Daoy (cell line): ENCODE measurements at regions not wholly inside any gene's neighbourhood (a gene's known extent, or its start where the extent isn't known, plus 50 kb on each side); places are given as distances from the start of the nearest gene placed in this dataset.
"Not testable (repeated sequence)": the region's sequence is repeated elsewhere in the genome, so short reads cannot be mapped to it uniquely, and the experiment has no call there.

ENCODE experiments used
- DNase-seq: peaks from one replicate; pipeline ENCODE4 v3.0.0-alpha.2; 2015; ENCODE audit warnings: low read depth

GRCh38 chr11:69887330-69887729 lies 68.1 kb upstream of the FGF3 start:
- DNase-seq, result no peak

- no peak for DNase-seq
Measured at GRCh38 chr11:69887841-69888427, 68.7 kb upstream of the FGF3 start.

GRCh38 chr11:69888483-69889181 lies 69.4 kb upstream of the FGF3 start:
- DNase-seq, result peak; percentile 61

DNA sequence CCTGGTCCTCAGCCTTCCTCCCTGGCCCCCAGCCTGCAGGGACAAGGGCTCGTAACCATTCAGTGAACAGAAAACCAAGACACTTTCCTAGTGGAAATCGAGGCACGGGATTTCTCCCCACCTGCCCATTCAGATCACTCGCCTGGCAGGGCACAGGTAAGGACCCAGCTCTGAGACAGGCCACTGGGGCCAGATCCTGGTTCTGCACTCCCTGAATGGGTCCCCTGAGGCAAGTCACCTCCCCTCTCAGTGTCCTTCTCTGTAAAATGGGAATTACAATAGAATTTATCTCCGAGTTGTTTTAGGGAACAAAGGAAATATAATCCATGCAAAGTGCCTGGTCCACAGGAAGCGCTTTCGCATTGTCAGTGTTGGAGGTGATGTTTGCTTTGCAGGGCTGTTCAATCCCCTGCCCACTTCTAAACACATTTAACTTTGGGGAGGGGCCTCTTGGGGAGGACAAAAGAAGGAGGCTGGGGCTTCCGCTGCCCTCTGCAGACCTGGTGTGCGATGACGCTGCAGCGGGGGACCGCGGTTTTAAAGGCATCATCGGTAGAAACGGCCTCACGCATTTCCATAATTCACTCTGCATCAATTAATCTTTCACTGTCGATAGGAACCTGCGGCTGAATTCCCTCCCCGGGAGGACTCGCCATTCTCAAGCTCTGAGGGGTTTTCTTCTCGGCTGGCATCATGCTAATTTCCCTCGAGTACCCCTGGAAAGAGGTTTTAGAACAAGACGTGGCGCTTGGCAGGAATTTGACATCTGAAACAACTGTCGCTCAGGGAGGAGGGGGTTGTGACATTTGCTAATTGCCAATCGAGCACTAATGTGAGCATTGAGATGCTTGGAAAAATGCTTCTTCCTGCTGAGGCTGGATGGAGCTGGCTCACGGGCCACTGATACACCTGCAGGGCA lies 70.4 kb upstream of the FGF3 start:
- DNase-seq, result no peak

DNA sequence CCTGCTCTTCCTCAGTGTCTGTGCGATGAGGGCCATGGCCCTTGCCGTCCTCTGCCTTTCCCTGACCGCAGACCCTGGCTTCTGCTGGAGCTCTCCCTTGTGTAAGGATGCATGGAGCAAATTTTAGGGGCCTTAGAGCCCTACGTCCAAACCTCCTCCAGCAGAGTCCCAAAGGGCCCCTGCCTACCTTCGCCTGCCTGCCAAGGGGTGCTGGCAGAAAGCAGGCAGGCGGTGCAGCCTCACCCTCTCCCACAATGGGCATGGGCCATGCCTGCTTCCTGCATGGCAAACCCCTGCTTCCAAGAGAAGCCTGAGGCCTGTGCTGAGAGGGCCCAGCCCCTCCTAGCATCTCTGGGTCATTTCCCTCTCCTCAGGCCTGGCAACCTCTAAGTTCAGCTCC lies 71.3 kb upstream of the FGF3 start:
- no peak for DNase-seq

DNA sequence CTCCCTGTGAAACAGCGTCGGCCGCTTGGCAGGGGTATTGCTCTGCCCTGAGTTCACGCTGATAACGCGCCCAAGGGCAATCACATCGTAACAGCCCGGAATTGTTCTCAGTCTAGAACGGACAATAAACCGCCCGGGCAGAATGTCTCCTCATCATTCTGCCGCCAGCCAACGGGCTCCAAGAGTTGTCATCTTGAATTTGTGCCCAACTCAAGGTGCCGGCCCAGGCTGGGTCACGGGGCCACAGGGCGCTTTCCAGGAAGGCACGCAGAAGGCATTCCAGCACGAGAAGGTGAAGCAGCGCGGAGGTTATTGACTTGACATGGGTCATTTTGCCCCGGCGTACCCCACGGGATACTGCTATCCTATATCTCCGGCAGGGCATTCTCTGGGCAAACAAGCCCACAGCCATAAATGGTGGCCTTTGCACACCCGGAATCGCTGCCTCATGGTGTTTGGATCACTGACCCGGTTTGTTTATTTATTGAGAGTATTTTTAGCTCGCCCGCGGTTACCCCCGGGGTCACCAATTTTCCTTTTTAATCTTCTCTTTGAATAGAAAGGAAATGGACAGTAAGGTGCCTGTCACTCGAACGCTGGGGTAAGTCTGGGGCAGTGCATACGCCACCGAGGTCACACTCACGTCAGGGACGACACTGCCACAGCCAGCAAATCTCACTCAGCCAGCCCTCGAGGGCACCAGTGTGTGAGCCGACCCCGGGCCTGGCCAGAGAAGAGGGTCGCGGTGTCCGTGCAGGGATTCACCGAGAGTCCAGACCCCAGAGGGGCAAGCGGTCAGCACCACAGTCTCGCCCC lies 72.4 kb upstream of the FGF3 start:
- no peak for DNase-seq

DNA sequence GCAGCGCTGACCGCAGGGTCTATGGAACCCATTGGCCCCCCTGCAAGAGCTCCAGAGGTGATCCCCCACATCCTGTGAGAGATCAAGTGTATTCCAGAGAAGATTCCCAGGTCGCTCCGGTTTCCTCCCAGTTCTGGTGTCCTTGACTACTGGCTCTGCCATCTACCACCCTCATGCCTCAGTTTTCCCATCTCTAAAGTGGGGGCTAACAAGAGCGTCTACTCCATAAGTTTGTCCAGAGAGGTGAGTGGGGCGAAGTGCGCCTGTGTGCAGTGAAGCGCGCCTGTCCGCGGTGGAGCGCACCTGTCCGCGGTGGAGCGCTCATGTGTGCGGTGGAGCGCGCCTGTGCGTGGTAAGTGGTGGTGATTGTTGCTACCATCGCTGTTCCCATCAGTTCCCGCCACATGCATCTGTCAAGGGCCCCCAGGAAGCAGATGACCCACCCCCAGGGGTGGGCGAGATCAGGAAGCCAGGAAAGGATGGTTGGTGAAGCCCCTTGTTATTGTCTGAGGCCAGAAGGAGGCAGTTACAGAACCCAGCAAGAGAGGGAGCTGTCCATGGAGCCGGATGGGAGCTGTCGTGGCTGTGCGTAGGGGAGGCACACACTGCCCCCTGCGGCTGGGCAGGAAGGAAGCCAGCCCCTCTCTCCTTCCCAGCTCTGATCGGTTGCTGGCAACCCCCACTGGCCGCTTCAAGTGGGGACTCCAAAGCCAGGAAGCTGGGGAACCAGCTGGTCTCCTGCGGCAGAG lies 73.2 kb upstream of the FGF3 start:
- peak; percentile 40 for DNase-seq

- no peak for DNase-seq
Measured at GRCh38 chr11:69892986-69893555, 73.9 kb upstream of the FGF3 start.

DNA sequence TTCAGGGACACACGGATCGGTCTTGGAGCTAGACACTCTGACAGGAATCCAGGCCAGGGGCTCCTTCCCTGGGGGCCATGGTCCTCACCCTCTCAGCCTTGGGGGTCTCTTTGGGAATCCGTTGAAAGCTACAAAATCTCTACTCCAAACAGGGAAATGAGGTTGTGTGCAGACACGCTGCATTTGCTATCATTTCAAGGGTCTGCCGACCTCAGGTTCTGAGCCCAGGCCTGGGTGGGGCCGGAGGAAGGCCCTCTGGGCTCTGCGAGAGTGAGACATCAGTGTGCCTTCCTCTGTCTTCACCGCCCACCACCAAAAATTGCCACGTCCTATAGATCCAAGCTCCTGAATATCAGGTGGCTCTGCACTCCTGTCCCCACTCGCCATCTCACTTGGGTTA lies 74.4 kb upstream of the FGF3 start:
- no peak for DNase-seq

- DNase-seq, result no peak
Measured at GRCh38 chr11:69894181-69894611, 75.0 kb upstream of the FGF3 start.

- DNase-seq, result no peak
Measured at GRCh38 chr11:69894648-69895047, 75.4 kb upstream of the FGF3 start.

DNA sequence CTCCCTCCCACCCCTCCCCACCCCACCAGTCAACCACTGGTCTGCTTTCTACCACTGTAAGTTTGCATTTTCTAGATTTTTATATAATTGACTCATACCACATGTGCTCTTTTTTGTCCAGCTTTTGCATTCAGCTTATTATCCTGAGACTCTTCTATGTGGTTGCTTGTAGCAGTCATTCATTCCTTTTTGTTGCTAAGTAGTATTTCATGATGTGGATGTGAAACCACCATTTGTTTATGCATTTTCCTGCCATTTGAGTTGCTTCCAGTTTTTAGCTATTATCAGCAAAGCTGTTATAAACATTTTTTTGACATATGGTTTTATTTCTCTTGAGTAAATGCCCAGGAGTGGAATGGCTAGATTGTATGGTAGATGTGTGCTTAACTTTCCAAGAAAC lies 77.0 kb upstream of the FGF3 start:
- no peak for DNase-seq

- no peak for DNase-seq
Measured at GRCh38 chr11:69898123-69898522, 78.9 kb upstream of the FGF3 start.

GRCh38 chr11:69899957-69900821 lies 81.0 kb upstream of the FGF3 start:
- no peak for DNase-seq

DNA sequence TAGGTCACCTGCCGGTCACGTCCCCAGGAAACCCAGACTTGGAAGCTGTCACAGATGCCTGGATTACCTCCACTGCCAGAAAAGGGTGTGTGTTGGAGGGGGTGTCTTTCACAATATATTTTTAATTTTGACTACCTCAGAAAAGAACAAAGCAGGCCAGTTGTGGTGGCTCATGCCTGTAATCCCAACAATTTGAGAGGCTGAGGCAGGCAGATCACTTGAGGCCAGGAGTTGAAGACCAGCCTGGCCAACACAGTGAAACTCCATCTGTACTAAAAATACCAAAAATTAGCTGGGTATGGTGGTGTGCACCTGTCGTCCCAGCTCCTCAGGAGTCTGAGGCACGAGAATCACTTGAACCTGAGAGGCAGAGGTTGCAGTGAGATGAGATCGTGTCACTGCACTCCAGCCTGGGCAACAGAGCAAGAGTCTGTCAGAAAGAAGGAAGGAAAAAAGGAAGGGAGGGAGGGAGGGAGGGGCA lies 81.6 kb upstream of the FGF3 start:
- DNase-seq, result not testable (repeated sequence)

DNA sequence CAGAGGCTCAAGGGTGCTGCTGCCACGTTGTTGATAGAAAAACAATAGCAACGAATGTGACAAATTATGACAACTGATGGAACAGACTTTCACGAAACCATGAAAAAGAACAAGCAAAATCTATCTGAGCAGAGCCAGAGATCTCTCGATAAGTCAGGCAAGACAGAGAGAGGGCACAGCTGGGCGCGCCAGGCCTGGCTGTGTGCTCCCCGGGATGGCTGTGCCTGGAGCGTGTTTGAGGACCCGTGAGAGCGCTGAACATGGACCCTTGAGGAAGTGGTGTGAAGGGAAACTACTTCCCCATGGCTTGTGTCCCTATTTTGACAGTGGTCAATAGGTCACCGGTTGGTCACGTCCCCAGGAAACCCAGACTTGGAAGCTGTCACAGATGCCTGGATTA lies 83.1 kb upstream of the FGF3 start:
- DNase-seq, result no peak

GRCh38 chr11:69903211-69903610 lies 84.0 kb upstream of the FGF3 start:
- DNase-seq, result no peak

DNA sequence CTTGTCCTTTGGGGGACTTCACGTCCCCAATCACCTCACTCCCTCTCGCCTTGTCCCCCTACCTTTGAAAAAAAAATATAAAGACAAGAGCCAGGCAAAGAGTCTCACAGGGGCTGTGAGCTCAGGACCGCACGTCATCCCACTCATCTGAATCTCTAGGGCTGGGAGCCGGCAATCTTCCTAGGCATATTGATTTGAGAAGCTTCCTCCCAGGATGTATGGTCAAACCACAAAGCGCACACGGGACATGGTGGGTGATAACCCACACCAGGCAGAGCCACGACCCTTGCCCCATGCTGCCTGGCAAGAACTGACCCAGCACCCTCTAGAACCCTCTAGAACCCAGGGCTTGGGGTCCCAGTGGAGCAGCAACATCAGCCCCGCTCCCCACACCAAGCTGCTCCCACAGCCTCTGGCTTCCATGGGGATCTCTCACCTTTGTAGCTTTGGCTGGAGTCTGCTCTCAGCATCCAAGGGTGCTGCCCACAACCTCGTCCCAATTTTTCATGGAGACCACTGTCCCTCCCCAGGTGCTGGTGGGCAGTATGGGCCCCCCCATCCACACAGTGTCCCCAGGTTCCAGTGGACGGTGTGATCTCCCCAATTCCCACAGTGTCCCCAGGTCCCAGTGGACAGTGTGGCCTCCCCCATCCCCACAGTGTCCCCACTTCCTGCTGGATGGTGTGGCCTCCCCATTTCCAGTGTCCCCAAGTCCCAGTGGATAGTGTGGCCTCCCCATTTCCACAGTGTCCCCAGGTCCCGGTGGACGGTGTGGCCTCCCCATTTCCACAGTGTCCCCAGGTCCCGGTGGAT lies 85.2 kb upstream of the FGF3 start:
- no peak for DNase-seq
